ENCODE measurements at regions not wholly inside any gene's neighbourhood (a gene's known extent, or its start where the extent isn't known, plus 50 kb on each side); places are given as distances from the start of the nearest gene placed in this dataset.

- TF ChIP-seq POLR2AphosphoS5 (IDR thresholded peaks at IDR 0.05; ENCODE audit: insufficient read depth, low read depth, low read length) (no peak), POLR2A (IDR thresholded peaks at IDR 0.05; ENCODE audit: low read depth, low read length) (no peak), MAX (IDR thresholded peaks at IDR 0.05; ENCODE audit: insufficient read depth, insufficient read length) (no peak), MYC (IDR thresholded peaks at IDR 0.05; ENCODE audit: low read depth, low read length) (no peak)
- TF ChIP-seq, protein P1, sequence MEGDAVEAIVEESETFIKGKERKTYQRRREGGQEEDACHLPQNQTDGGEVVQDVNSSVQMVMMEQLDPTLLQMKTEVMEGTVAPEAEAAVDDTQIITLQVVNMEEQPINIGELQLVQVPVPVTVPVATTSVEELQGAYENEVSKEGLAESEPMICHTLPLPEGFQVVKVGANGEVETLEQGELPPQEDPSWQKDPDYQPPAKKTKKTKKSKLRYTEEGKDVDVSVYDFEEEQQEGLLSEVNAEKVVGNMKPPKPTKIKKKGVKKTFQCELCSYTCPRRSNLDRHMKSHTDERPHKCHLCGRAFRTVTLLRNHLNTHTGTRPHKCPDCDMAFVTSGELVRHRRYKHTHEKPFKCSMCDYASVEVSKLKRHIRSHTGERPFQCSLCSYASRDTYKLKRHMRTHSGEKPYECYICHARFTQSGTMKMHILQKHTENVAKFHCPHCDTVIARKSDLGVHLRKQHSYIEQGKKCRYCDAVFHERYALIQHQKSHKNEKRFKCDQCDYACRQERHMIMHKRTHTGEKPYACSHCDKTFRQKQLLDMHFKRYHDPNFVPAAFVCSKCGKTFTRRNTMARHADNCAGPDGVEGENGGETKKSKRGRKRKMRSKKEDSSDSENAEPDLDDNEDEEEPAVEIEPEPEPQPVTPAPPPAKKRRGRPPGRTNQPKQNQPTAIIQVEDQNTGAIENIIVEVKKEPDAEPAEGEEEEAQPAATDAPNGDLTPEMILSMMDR (IDR thresholded peaks at IDR 0.05; ENCODE audit: extremely low read depth in 1 of 2, insufficient read depth in 1 of 2, low read depth in 1 of 2, low read length in 2 of 2): no peak
These were observed 2148.4 kb upstream of the CELF4 start for GRCh38 chr18:39713961-39714360.

Measured in endothelial cell of umbilical vein (primary cell).